ENCODE measurements at regions not wholly inside any gene's neighbourhood (a gene's known extent, or its start where the extent isn't known, plus 50 kb on each side); places are given as distances from the start of the nearest gene placed in this dataset.
"Not testable (repeated sequence)": the region's sequence is repeated elsewhere in the genome, so short reads cannot be mapped to it uniquely, and the experiment has no call there.

DNA sequence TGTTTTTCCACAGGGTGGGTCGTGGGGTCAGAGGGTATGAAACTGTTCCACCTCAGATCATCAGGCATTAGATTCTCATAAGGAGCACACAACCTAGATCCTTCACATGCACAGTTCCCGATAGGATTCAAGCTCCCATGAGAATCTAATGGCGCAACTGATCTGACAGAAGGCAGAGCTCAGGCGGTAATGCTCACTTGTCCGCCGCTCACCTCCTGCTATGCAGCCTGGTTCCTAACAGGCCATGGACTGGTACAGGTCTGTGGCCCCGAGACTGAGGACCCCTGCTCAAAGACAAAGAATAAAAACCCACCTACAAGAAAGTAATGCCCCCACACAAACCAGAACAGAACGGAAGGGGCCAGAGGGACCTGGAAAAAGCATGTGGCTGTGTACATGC lies 76.1 kb upstream of the SNX9 start:
- DNase-seq (ENCODE audit: low read depth) (no peak), FAIRE-seq (no peak)
- Histone ChIP-seq H3K27me3 (ENCODE audit: insufficient read depth, low read length) (no peaks in the 10 kb centered on the region), H3K79me2 (ENCODE audit: insufficient read depth, low read length) (no peaks in the 10 kb centered on the region), H4K20me1 (ENCODE audit: insufficient read depth, low read length) (no peaks in the 10 kb centered on the region), H3K4me2 (ENCODE audit: low read length) (no peak overlapping the region), H2AFZ (ENCODE audit: low read depth, low read length) (no peak overlapping the region), H3K9ac (ENCODE audit: low read length) (no peak overlapping the region), H3K27ac (ENCODE audit: low read depth, low read length) (no peak overlapping the region), H3K36me3 (ENCODE audit: insufficient read depth, low read length) (no peaks in the 10 kb centered on the region), H3K4me1 (ENCODE audit: insufficient read depth, low read length) (no peaks in the 10 kb centered on the region), H3K4me3 (ENCODE audit: insufficient read depth, low read depth, low read length) (no peak overlapping the region), H3K9me3 (ENCODE audit: insufficient read depth, low read depth, low read length) (no peaks in the 10 kb centered on the region)
- TF ChIP-seq CTCF (IDR thresholded peaks at IDR 0.05; ENCODE audit: insufficient read depth, low read depth, low read length): no peak
- TF ChIP-seq EZH2 (IDR thresholded peaks at IDR 0.05; ENCODE audit: insufficient read depth, low read length): no peak
- Mint-ChIP-seq H3K4me3 (ENCODE audit: unreplicated experiment) (no peak overlapping the region), H3K27me3 (ENCODE audit: low read depth, unreplicated experiment) (peaks cover 3% of the 10 kb centered on the region), H3K4me1 (ENCODE audit: low read depth, unreplicated experiment) (no peaks in the 10 kb centered on the region), H3K9me3 (ENCODE audit: unreplicated experiment) (peaks cover 2% of the 10 kb centered on the region), H3K27ac (ENCODE audit: unreplicated experiment) (no peak overlapping the region), H3K36me3 (ENCODE audit: low read depth, unreplicated experiment) (no peaks in the 10 kb centered on the region)

DNA sequence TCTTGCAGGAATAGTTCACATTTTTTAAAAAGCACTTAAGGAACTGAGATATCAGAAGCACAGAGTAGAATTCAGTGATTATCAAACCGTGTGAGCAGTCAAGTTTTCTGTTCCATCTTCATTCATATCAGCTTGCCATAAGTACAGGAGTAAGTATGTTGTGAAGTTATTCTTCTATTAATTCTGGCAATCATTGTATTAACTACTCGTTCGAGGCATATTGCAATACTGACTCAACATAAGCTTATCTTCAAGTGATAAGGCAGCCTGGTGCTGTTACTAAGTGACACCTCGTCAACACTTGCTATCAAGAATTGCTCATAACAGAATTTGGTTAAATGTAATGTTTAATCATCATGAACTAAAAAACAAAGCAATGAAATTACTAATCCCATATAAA lies 75.7 kb upstream of the SNX9 start:
- TF ChIP-seq CTCF (IDR thresholded peaks at IDR 0.05; ENCODE audit: insufficient read depth, low read depth, low read length) (no peak), EZH2 (IDR thresholded peaks at IDR 0.05; ENCODE audit: insufficient read depth, low read length) (no peak)
- no peak for FAIRE-seq
- Histone ChIP-seq H3K9ac (ENCODE audit: low read length) (no peak overlapping the region), H3K27ac (ENCODE audit: low read depth, low read length) (no peak overlapping the region), H3K4me1 (ENCODE audit: insufficient read depth, low read length) (no peaks in the 10 kb centered on the region), H2AFZ (ENCODE audit: low read depth, low read length) (no peak overlapping the region), H4K20me1 (ENCODE audit: insufficient read depth, low read length) (no peaks in the 10 kb centered on the region), H3K36me3 (ENCODE audit: insufficient read depth, low read length) (no peaks in the 10 kb centered on the region), H3K9me3 (ENCODE audit: insufficient read depth, low read depth, low read length) (no peaks in the 10 kb centered on the region), H3K4me2 (ENCODE audit: low read length) (no peak overlapping the region), H3K79me2 (ENCODE audit: insufficient read depth, low read length) (no peaks in the 10 kb centered on the region), H3K27me3 (ENCODE audit: insufficient read depth, low read length) (no peaks in the 10 kb centered on the region), H3K4me3 (ENCODE audit: insufficient read depth, low read depth, low read length) (no peak overlapping the region)
- no peaks in the 10 kb centered on the region for H3K27me3 Mint-ChIP-seq (ENCODE audit: low read depth, unreplicated experiment)
- peak; percentile 26 for DNase-seq (ENCODE audit: low read depth)
- H3K9me3 Mint-ChIP-seq (ENCODE audit: unreplicated experiment): peaks cover 2% of the 10 kb centered on the region
- H3K27ac Mint-ChIP-seq (ENCODE audit: unreplicated experiment): no peak overlapping the region
- H3K36me3 Mint-ChIP-seq (ENCODE audit: low read depth, unreplicated experiment): no peaks in the 10 kb centered on the region
- H3K4me3 Mint-ChIP-seq (ENCODE audit: unreplicated experiment): no peak overlapping the region
- H3K4me1 Mint-ChIP-seq (ENCODE audit: low read depth, unreplicated experiment): no peaks in the 10 kb centered on the region

DNA sequence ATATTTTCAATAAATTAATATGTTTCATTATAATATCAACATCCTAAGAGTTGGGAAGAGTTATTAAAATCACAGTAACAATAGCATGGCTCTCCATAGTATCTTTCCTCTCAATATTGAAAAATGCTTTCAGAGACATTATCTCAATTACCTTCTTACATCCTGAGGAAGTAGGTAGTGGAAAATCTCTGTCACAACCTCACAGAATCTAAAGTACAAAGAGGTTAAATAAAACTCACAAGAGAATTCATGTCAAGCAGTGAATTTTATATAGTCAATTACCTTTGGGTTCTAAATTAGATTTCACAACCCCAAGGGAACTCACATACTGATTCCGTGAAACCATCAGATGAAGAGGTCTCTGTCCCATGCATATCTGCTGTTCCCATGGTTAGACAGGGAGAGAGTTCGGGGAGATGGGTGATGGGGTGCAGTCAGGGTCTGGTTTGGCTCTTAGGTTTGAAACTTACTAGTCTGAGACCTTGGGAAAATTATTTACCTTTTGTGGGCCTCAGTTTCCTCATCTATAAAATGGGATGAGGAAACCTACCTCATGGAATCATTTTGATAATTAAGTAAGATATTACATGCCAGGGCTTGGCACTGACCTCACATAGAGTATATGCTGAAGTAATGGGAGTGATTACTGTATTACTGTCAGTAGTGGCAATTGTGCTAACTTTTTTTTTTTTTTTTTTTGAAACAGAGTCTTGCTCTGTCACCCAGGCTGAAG lies 74.0 kb upstream of the SNX9 start:
- no peak for DNase-seq (ENCODE audit: low read depth)
- Histone ChIP-seq H3K4me2 (ENCODE audit: low read length) (no peak overlapping the region), H3K79me2 (ENCODE audit: insufficient read depth, low read length) (no peaks in the 10 kb centered on the region), H3K4me1 (ENCODE audit: insufficient read depth, low read length) (no peaks in the 10 kb centered on the region), H3K9ac (ENCODE audit: low read length) (no peak overlapping the region), H3K36me3 (ENCODE audit: insufficient read depth, low read length) (no peaks in the 10 kb centered on the region), H3K27me3 (ENCODE audit: insufficient read depth, low read length) (no peaks in the 10 kb centered on the region), H4K20me1 (ENCODE audit: insufficient read depth, low read length) (no peaks in the 10 kb centered on the region), H3K9me3 (ENCODE audit: insufficient read depth, low read depth, low read length) (no peaks in the 10 kb centered on the region), H2AFZ (ENCODE audit: low read depth, low read length) (no peak overlapping the region), H3K4me3 (ENCODE audit: insufficient read depth, low read depth, low read length) (no peak overlapping the region), H3K27ac (ENCODE audit: low read depth, low read length) (no peak overlapping the region)
- H3K27ac Mint-ChIP-seq (ENCODE audit: unreplicated experiment): no peak overlapping the region
- H3K9me3 Mint-ChIP-seq (ENCODE audit: unreplicated experiment): peaks cover 5% of the 10 kb centered on the region
- FAIRE-seq: no peak
- no peak overlapping the region for H3K4me3 Mint-ChIP-seq (ENCODE audit: unreplicated experiment)
- peaks cover 2% of the 10 kb centered on the region for H3K27me3 Mint-ChIP-seq (ENCODE audit: low read depth, unreplicated experiment)
- H3K36me3 Mint-ChIP-seq (ENCODE audit: low read depth, unreplicated experiment): no peaks in the 10 kb centered on the region
- no peaks in the 10 kb centered on the region for H3K4me1 Mint-ChIP-seq (ENCODE audit: low read depth, unreplicated experiment)
- no peak for TF ChIP-seq EZH2 (IDR thresholded peaks at IDR 0.05; ENCODE audit: insufficient read depth, low read length)
- TF ChIP-seq CTCF (IDR thresholded peaks at IDR 0.05; ENCODE audit: insufficient read depth, low read depth, low read length): no peak

DNA sequence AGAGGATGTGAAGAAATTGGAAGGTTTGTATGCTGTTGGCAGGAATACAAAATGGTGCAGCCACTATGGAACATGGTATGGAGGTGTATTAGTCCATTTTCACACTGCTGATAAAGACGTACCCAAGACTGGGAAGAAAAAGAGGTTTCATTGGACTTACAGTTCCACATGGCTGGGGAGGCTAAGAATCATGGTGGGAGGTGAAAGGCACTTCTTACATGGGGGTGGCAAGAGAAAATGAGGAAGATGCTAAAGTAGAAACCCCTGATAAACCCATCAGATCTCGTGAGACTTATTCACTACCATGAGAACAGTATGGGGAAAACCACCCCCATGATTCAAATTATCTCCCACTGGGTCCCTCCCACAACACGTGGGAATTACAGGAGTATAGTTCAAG lies 72.1 kb upstream of the SNX9 start:
- H3K27me3 ChIP-seq (ENCODE audit: insufficient read depth, low read length); H3K27ac ChIP-seq (ENCODE audit: low read depth, low read length); H3K4me1 ChIP-seq (ENCODE audit: insufficient read depth, low read length); H4K20me1 ChIP-seq (ENCODE audit: insufficient read depth, low read length); H3K4me3 Mint-ChIP-seq (ENCODE audit: unreplicated experiment); H3K27me3 Mint-ChIP-seq (ENCODE audit: low read depth, unreplicated experiment); H3K36me3 Mint-ChIP-seq (ENCODE audit: low read depth, unreplicated experiment); DNase-seq (ENCODE audit: low read depth); H3K4me1 Mint-ChIP-seq (ENCODE audit: low read depth, unreplicated experiment); H2AFZ ChIP-seq (ENCODE audit: low read depth, low read length); H3K9me3 Mint-ChIP-seq (ENCODE audit: unreplicated experiment); H3K4me3 ChIP-seq (ENCODE audit: insufficient read depth, low read depth, low read length); H3K36me3 ChIP-seq (ENCODE audit: insufficient read depth, low read length); H3K4me2 ChIP-seq (ENCODE audit: low read length); H3K27ac Mint-ChIP-seq (ENCODE audit: unreplicated experiment); H3K9ac ChIP-seq (ENCODE audit: low read length); FAIRE-seq; H3K9me3 ChIP-seq (ENCODE audit: insufficient read depth, low read depth, low read length); H3K79me2 ChIP-seq (ENCODE audit: insufficient read depth, low read length): not testable (repeated sequence)

All from astrocyte (in vitro differentiated cells and primary cell).